ENCODE measurements at regions not wholly inside any gene's neighbourhood (a gene's known extent, or its start where the extent isn't known, plus 50 kb on each side); places are given as distances from the start of the nearest gene placed in this dataset.

GRCh38 chr1:222891578-222891977 is 76.7 kb downstream of the DISP1 start:
- H3K27me3 ChIP-seq (ENCODE audit: insufficient read depth, low read length), result no peaks in the 10 kb centered on the region
- no peaks in the 10 kb centered on the region for H3K9me2 ChIP-seq (ENCODE audit: insufficient read depth)
- no peak overlapping the region for H3K9ac ChIP-seq (ENCODE audit: low read length)
- H4K20me1 ChIP-seq (ENCODE audit: insufficient read depth), result no peaks in the 10 kb centered on the region
- no peak overlapping the region for H2AFZ ChIP-seq (ENCODE audit: low read depth, low read length, poor library complexity, severe bottlenecking)
- no peak for DNase-seq (ENCODE audit: low read depth, low spot score)
- H3K4me3 ChIP-seq (replicated peaks in 1 of 2; ENCODE audit: low read depth in 1 of 2, low read length in 2 of 2), result no peak overlapping the region
- no peaks in the 10 kb centered on the region for H3K9me3 ChIP-seq (ENCODE audit: control insufficient read depth in 1 of 2, insufficient read depth in 1 of 2, low read depth in 1 of 2, low read length in 2 of 2)
- ChIA-PET RAD21 (ENCODE audit: low non-redundant PET in 1 of 2, low total read pairs in 2 of 2, uncharacterized antibody in 2 of 2, unreplicated experiment in 2 of 2) (no interaction called here), CTCF (no interaction called here), POLR2A (no interaction called here)
- H3K27ac ChIP-seq (ENCODE audit: low read depth, low read length), result no peak overlapping the region
- no peak overlapping the region for H3K4me2 ChIP-seq (ENCODE audit: low read length)
- intact Hi-C loops (cut with micrococcal nuclease), result no loop called here
- no TSS peak for BruUV-seq (replicated peaks)
- H3K79me2 ChIP-seq (ENCODE audit: insufficient read depth, low read length), result no peaks in the 10 kb centered on the region
- no peaks in the 10 kb centered on the region for H3K36me3 ChIP-seq (ENCODE audit: control insufficient read depth in 1 of 2, insufficient read depth in 2 of 2, low read length in 2 of 2)
- TF ChIP-seq CTCF (IDR thresholded peaks at IDR 0.05 in 2 of 3, conservative IDR thresholded peaks at IDR 0.05 in 1 of 3; ENCODE audit: borderline replicate concordance in 1 of 3, insufficient read depth in 1 of 3, low read depth in 2 of 3, low read length in 2 of 3), result no peak
- TF ChIP-seq ZNF274 (IDR thresholded peaks at IDR 0.05; ENCODE audit: low read depth, low read length), result no peak
- no peak for TF ChIP-seq CBX3 (IDR thresholded peaks at IDR 0.05; ENCODE audit: low read depth)
- no peak for ATAC-seq
- H3K4me1 ChIP-seq (ENCODE audit: control insufficient read depth in 1 of 2, insufficient read depth in 2 of 2, low read length in 2 of 2), result no peaks in the 10 kb centered on the region

GRCh38 chr1:222892137-222892769 is 77.4 kb downstream of the DISP1 start:
- TF ChIP-seq ZNF274 (IDR thresholded peaks at IDR 0.05; ENCODE audit: low read depth, low read length), result no peak
- TF ChIP-seq EZH2 (IDR thresholded peaks at IDR 0.05), result no peak
- TF ChIP-seq CEBPB (IDR thresholded peaks at IDR 0.05; ENCODE audit: low read depth), result no peak
- no peak for TF ChIP-seq YY1 (IDR thresholded peaks at IDR 0.05; ENCODE audit: extremely low read depth, insufficient replicate concordance, low read depth, low read length)
- no peak for TF ChIP-seq FOSL1 (IDR thresholded peaks at IDR 0.05; ENCODE audit: low read depth)
- TF ChIP-seq ZBTB33 (IDR thresholded peaks at IDR 0.05; ENCODE audit: extremely low read depth, insufficient replicate concordance, low read length), result no peak
- no peak for TF ChIP-seq REST (IDR thresholded peaks at IDR 0.05; ENCODE audit: low read depth)
- no peak for DNase-seq (ENCODE audit: low read depth, low spot score)
- intact Hi-C loops (cut with micrococcal nuclease), result no loop called here
- Histone ChIP-seq H2AFZ (ENCODE audit: low read depth, low read length, poor library complexity, severe bottlenecking) (no peak overlapping the region), H3K79me2 (ENCODE audit: insufficient read depth, low read length) (no peaks in the 10 kb centered on the region), H3K36me3 (ENCODE audit: control insufficient read depth in 1 of 2, insufficient read depth in 2 of 2, low read length in 2 of 2) (no peaks in the 10 kb centered on the region), H3K9ac (ENCODE audit: low read length) (no peak overlapping the region), H3K4me2 (ENCODE audit: low read length) (no peak overlapping the region), H4K20me1 (ENCODE audit: insufficient read depth) (no peaks in the 10 kb centered on the region), H3K27me3 (ENCODE audit: insufficient read depth, low read length) (no peaks in the 10 kb centered on the region), H3K27ac (ENCODE audit: low read depth, low read length) (no peak overlapping the region), H3K4me3 (replicated peaks in 1 of 2; ENCODE audit: low read depth in 1 of 2, low read length in 2 of 2) (no peak overlapping the region), H3K9me3 (ENCODE audit: control insufficient read depth in 1 of 2, insufficient read depth in 1 of 2, low read depth in 1 of 2, low read length in 2 of 2) (no peaks in the 10 kb centered on the region), H3K9me2 (ENCODE audit: insufficient read depth) (no peaks in the 10 kb centered on the region), H3K4me1 (ENCODE audit: control insufficient read depth in 1 of 2, insufficient read depth in 2 of 2, low read length in 2 of 2) (no peaks in the 10 kb centered on the region)
- ChIA-PET POLR2A (no interaction called here), CTCF (no interaction called here), RAD21 (ENCODE audit: low non-redundant PET in 1 of 2, low total read pairs in 2 of 2, uncharacterized antibody in 2 of 2, unreplicated experiment in 2 of 2) (no interaction called here)
- ATAC-seq, result no peak
- no TSS peak for BruUV-seq (replicated peaks)
